GM12873 (cell line): ENCODE measurements at regions not wholly inside any gene's neighbourhood (a gene's known extent, or its start where the extent isn't known, plus 50 kb on each side); places are given as distances from the start of the nearest gene placed in this dataset.

ENCODE experiments used
- TF ChIP-seq, protein P1 (sequence below): IDR thresholded peaks from 2 replicates; pipeline ENCODE4 v1.5.1; 2012; ENCODE audit warnings: low read depth, mild to moderate bottlenecking, moderate library complexity, low read length, control low read depth; ENCODE audit not compliant: insufficient read depth; ENCODE audit errors: missing control alignments

GRCh38 chr7:10484767-10485166 lies 488.9 kb upstream of the PHF14 start:
- TF ChIP-seq, protein P1, sequence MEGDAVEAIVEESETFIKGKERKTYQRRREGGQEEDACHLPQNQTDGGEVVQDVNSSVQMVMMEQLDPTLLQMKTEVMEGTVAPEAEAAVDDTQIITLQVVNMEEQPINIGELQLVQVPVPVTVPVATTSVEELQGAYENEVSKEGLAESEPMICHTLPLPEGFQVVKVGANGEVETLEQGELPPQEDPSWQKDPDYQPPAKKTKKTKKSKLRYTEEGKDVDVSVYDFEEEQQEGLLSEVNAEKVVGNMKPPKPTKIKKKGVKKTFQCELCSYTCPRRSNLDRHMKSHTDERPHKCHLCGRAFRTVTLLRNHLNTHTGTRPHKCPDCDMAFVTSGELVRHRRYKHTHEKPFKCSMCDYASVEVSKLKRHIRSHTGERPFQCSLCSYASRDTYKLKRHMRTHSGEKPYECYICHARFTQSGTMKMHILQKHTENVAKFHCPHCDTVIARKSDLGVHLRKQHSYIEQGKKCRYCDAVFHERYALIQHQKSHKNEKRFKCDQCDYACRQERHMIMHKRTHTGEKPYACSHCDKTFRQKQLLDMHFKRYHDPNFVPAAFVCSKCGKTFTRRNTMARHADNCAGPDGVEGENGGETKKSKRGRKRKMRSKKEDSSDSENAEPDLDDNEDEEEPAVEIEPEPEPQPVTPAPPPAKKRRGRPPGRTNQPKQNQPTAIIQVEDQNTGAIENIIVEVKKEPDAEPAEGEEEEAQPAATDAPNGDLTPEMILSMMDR, result no peak

DNA sequence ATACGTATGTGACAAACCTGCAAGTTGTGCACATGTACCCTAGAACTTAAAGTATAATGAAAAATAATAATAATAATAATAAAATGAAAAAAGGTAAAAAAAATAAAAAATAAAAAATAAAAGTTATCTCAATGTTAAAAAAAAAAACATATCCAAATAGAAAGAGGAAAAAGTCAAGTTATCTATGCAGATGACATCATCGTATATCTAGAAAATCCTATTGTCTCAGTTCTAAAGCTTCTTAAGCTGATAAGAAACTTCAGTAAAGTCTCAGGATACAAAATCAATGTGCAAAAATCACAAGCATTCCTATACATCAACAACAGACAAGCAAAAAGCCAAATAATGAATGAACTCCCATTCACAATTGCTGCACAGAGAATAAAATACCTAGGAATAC lies 466.6 kb upstream of the PHF14 start:
- TF ChIP-seq, protein P1, result no peak

GRCh38 chr7:10521306-10521705 lies 452.4 kb upstream of the PHF14 start:
- TF ChIP-seq, protein P1, result no peak

DNA sequence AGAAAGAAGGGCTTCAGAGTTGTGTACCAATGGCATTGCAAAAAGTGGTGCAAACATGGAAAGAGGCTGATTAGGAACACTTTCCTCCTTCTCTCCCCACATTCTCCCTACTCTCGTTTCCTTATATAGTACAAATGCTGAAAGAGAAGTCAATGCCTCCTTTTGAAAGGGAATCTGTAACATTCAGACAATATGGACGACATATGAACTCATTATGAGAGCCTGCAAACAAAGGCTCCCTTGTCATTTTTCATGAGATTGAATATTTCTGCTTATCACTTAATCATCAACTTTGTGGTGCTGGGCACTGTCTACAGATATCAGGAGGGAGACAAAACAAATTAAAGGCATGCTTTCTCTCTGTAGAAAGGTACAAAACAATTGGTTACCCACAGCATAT lies 437.1 kb upstream of the PHF14 start:
- TF ChIP-seq, protein P1, result no peak

DNA sequence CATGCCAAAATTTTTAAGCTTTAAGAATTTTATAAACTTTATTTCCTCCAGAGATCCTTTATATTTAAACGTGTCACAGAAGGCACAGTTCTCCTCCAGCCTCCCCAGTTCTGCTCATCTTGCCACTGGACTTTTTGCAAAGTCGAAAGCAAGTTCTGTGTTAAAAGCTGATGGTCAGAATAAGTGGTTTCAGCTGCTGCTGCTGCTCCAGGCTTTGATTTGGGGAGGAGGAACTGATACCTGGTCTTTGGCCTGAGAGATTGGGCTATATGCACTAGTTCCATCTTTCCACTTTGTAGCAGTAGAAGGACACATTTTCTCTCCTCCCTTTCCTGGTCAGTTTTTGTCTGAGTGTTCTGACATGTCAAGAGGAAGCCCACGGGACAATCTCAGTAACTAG lies 435.9 kb upstream of the PHF14 start:
- TF ChIP-seq, protein P1, result no peak

GRCh38 chr7:10557375-10557774 lies 416.3 kb upstream of the PHF14 start:
- TF ChIP-seq, protein P1, result no peak

DNA sequence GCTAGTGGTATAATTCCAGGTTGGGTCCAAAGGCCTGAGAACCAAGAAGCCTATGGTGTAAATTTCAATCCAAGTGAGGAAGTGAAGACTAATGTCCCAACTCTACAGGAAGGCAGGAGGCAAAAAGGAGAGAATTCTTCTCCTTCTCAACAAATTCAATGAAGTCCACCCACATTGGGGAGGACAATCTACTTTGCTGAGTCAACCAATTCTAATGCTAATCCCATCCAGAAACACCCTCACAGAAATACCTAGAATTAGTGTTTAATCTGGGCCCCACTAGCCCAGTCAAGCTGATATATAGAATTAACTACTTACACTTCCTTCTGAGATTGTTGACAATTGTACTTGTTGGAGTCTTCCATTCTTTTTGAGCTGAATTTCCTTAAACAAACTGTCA lies 413.2 kb upstream of the PHF14 start:
- TF ChIP-seq, protein P1, result no peak
